G401 (cell line): ENCODE measurements at regions not wholly inside any gene's neighbourhood (a gene's known extent, or its start where the extent isn't known, plus 50 kb on each side); places are given as distances from the start of the nearest gene placed in this dataset.

Experiments
- DNase-seq: peaks from one replicate; pipeline ENCODE4 v3.0.0-alpha.2; 2015; ENCODE audit warnings: low spot score
- in situ Hi-C: cut with HindIII; loops from 2 replicates; pipeline ENCODE4 v1.10.0; 2016; ENCODE audit warnings: low sequenced_read_pairs, mixed read lengths

DNA sequence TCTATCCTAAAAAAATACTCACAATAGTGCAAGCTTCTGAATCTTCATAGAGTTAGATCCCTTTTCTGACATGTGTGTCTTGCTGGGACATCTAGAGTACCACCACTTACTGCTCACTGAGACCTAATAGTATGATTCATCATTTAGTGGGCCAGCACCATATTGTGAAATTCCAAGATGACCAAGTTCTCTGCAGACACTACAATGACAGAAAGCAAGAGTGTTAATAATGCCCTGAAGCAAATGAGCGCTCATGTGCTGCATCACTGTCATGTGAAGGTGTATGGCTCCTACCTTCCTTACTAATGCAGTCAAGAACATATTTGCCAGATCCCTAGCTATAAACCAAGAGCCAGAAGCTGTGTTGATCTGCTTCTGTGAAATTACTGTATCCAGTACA, 606.2 kb upstream of the NXPH2 start:
- in situ Hi-C loops = no loop called here

GRCh38 chr2:139383532-139383931, 603.3 kb upstream of the NXPH2 start:
- DNase-seq = no peak
- in situ Hi-C loops = no loop called here

More for the DNA sequence above, 606.2 kb upstream of the NXPH2 start:
- no peak for DNase-seq

DNA sequence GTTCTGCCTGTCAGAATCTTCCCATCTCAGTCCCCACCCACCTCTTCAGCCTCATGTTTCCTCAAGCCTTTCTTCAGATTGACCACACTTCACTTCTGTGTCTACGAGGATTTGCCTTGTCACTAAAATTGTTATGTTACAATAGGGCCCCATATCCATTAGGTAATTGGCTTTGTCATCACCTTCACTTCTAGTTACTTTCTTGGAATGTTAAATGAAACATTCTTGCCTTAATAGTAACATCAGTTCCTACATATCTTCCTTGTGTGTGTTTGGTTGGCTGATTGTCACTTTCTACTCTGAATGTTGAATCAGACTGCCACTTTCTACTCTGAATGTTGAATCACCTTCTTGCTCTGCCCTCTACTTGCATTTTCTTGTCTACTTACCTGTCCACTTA, 599.9 kb upstream of the NXPH2 start:
- in situ Hi-C loops = no loop called here
- DNase-seq = no peak

GRCh38 chr2:139378373-139378772, 598.2 kb upstream of the NXPH2 start:
- in situ Hi-C loops = no loop called here

DNA sequence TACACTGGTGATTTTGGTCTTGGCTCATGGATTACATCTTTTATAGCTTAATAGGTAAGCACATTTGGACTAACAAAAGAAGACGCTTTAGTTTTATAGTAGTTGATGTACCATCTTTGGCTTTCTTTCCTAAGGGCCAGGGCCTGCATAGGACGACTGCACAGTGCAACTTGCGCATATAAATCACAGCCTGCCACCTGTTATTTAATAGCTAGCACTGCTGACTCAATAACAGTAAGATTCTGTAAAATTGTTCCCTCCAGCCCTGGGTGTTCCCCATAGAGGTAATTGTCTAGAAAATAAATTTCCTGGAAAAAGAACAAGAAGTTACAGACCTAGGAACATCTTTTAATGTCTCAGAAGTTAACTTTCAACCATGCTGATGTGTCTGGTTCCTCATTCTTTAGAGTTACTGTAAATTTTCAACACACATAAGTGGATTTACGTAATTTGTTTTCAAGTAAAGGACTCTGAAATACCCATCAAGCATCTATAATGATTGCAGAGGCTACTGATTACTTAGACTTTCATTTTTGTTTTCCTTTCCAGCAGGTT, 594.2 kb upstream of the NXPH2 start:
- in situ Hi-C loops = no loop called here
- DNase-seq = no peak

More at GRCh38 chr2:139378373-139378772, 598.2 kb upstream of the NXPH2 start:
- DNase-seq = no peak

GRCh38 chr2:139369423-139370409, 589.5 kb upstream of the NXPH2 start:
- no peak for DNase-seq
- in situ Hi-C loops = no loop called here

- in situ Hi-C loops = no loop called here
- no peak for DNase-seq
Measured at GRCh38 chr2:139367416-139367815, 587.2 kb upstream of the NXPH2 start.

DNA sequence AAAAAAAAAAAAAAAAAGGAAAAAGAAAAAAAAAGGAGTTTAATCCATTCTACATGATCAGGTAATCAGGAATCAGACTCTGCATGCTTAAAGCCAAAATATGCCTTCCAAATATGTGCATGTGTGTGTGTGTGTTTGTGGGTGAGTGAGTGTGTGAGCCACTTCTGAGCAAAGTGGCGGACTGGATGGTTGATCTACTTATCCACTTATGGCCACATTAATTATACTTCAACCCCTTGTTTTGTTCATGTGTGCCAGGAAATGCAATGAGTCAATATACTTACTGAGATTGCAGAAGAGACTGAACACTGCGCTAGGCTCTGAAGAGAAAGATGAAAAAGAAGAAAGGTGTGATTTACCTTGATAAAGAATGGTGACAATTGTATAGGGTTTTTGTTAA, 586.5 kb upstream of the NXPH2 start:
- no peak for DNase-seq
- in situ Hi-C loops = no loop called here

DNA sequence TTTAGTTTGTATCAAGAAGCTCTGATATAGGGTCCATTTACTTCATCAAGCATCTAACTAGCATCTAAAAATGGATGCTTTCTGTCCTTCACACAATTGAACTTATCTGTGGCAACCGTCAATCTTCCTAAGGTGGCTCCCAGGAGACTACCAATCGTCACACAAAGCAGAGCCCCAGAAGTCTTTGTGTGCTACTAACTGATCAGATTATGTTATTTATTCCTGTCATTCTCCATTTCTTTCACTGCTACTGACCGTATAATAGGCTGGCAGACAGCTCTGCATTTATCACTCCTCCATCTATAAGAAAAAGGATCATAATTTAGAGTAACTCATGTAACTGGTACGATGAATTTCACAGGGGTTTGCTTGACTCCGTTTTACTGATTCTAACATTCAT, 585.0 kb upstream of the NXPH2 start:
- in situ Hi-C loops = no loop called here
- no peak for DNase-seq

- in situ Hi-C loops = no loop called here
- no peak for DNase-seq
Measured at GRCh38 chr2:139360654-139361053, 580.5 kb upstream of the NXPH2 start.

DNA sequence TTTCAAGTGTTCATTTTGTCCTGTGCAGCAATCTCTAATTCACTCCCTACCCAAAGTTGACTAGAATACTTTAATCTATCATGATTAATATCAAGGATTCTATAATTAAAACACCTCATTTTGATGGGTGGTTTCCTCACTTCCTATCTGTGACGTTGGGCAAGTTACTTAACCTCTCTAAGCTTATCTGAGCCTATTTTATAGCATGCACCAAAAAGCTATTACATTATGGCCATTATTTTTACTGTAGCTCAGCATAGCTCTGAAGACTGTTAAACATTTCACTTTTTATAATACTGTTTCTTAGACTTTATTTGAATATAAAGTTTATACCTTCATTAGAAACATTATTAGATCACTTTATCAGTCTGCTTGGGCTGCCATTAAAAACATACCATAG, 579.6 kb upstream of the NXPH2 start:
- in situ Hi-C loops = no loop called here
- no peak for DNase-seq

GRCh38 chr2:139357972-139358371, 577.8 kb upstream of the NXPH2 start:
- DNase-seq = no peak
- in situ Hi-C loops = no loop called here

GRCh38 chr2:139354518-139354917, 574.3 kb upstream of the NXPH2 start:
- in situ Hi-C loops = no loop called here

GRCh38 chr2:139353874-139354273, 573.7 kb upstream of the NXPH2 start:
- no peak for DNase-seq
- in situ Hi-C loops = no loop called here

More at GRCh38 chr2:139354518-139354917, 574.3 kb upstream of the NXPH2 start:
- no peak for DNase-seq

DNA sequence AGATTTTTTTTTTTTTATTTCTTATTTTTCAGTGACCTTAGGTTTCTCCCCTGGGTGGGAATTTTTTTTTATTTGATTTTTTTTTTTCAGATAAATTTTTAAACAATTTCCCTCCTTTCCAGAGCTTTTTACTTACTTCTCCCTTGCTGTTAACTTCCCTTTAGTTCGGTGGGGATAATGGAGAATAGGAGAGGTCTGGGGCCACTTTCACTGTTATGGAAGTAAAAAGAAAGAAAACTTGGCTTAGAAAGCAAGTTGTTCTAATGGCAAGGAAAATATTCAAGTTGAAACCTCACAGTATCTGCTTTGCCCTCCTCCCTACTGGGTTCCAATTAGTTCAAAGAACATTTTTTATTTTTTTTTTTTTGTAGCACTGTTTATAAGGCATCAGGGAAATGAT, 537.1 kb upstream of the NXPH2 start:
- DNase-seq = no peak
- in situ Hi-C loops = no loop called here

DNA sequence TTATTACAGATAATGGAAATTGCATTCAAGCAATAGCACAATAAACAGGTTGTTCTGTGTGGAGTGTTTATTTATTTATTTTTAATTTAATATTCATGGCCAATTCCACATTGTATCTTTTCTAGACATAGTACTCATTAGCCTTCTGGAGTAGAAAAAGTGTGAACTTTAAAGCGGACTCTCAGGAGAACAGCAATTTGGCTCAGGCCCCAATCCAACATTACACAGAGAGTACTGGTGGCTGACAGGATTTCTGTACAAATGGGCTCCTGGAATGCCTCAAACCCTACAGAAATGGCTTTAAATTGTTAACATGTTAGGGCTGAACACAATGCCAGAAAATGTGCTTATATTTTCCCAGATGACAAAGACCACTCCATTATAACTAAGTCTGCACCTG, 533.9 kb upstream of the NXPH2 start:
- in situ Hi-C loops = no loop called here
- DNase-seq = no peak

DNA sequence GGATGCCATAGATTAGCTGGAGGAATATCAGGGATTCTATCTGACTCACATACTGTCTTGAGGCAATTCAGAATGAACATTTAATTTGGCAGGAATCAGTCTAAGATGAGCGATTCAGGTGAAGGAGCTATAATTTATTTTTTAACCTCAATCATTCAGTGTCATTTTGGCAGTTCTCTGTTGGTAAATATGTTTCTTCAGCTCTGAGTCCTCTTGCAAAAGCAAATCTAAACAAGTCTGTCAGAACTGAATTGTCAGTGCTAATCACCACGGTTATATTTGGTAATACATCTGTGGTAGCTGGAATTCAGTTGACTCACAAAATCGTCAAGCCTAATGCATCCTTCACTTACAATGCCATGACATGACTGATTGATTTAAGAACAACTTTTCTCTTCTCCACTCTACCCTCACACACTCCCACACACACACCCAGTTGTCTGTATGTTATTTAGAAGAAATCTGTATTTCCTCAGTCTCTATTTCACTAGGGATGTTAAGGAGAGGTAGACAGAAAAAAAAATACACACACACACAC, 516.6 kb upstream of the NXPH2 start:
- in situ Hi-C loops = no loop called here

DNA sequence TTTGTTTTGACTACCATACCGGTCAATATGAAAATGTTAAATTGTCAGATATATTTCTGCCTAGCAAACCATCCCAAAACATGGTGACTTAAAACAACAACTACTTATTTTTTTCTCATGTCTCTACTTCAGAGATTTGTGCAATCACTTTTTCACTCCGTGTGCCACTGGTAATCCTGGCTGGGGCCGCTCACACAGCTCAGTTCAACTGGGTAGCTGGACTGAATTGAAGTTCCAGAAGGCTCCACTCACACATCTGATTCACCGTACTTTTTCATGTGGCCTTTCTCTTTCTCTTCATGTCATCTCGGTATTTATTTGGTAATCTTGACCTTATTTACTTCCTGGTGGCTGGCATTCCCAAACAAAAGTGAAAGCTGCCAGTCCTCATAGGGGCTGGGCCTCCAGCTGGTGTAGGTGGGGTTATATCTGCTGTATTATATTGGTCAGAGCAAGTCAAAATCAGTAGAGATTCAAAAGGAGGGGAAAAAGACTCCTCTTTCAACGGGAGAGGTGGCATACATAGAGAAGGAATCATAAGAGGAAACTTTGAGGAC, 513.9 kb upstream of the NXPH2 start:
- in situ Hi-C loops = no loop called here

More for the DNA sequence above, 516.6 kb upstream of the NXPH2 start:
- DNase-seq = no peak

GRCh38 chr2:139281124-139281523, 500.9 kb upstream of the NXPH2 start:
- no peak for DNase-seq
- in situ Hi-C loops = no loop called here

More for the DNA sequence above, 513.9 kb upstream of the NXPH2 start:
- no peak for DNase-seq

DNA sequence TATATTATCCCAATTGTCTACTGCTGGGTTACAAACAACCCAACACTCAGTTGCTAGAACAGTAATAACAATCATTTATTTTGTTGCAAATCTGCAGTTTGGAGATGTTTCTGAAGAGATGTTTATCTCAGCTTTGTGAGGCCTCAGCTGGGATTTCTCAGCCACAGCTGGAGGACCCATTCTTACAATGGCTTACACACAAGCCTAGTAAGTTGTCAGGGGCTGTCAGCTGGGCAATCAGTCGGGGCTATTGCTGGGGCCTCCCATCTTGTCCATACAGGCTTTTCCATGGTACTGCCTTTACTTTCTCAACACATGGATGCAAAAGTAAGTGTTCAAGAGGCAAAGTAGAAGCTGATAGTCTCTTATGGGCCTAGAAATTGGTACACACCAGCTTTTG, 491.7 kb upstream of the NXPH2 start:
- no peak for DNase-seq
- in situ Hi-C loops = no loop called here
